ENCODE measurements at regions not wholly inside any gene's neighbourhood (a gene's known extent, or its start where the extent isn't known, plus 50 kb on each side); places are given as distances from the start of the nearest gene placed in this dataset.

- H3K4me1 Mint-ChIP-seq (ENCODE audit: low read depth, unreplicated experiment): peaks cover 14% of the 10 kb centered on the region
- Histone ChIP-seq H3K4me3 (ENCODE audit: low read depth, low read length) (no peak overlapping the region), H3K36me3 (ENCODE audit: control insufficient read depth, insufficient read depth, low read length) (no peaks in the 10 kb centered on the region), H3K9me3 (no peaks in the 10 kb centered on the region), H3K27me3 (replicated peaks; ENCODE audit: control insufficient read depth, insufficient read depth, low read length) (no peaks in the 10 kb centered on the region), H3K4me1 (peaks cover 14% of the 10 kb centered on the region)
- no peaks in the 10 kb centered on the region for H3K36me3 Mint-ChIP-seq (ENCODE audit: insufficient read depth, unreplicated experiment)
- no peak overlapping the region for H3K27ac Mint-ChIP-seq (ENCODE audit: unreplicated experiment)
- H3K4me3 Mint-ChIP-seq (ENCODE audit: unreplicated experiment): no peak overlapping the region
- intact Hi-C loops (cut with micrococcal nuclease; ENCODE audit: unreplicated experiment): no loop called here
- ChIA-PET POLR2A (no interaction called here), CTCF (no interaction called here)
- BruUV-seq (replicated peaks): no TSS peak
- no peak for DNase-seq
- TF ChIP-seq CTCF (IDR thresholded peaks at IDR 0.05; ENCODE audit: insufficient read depth in 1 of 2, low read depth in 1 of 2, low read length in 1 of 2, severe bottlenecking in 1 of 2, unreplicated experiment in 1 of 2): no peak
- H3K27me3 Mint-ChIP-seq (ENCODE audit: insufficient read depth, unreplicated experiment): no peaks in the 10 kb centered on the region
- no peaks in the 10 kb centered on the region for H3K9me3 Mint-ChIP-seq (ENCODE audit: unreplicated experiment)
Measured at GRCh38 chr6:139549561-139550070, 175.2 kb upstream of the CITED2 start.

- POLR2A ChIA-PET: interaction anchor here (0.6 kb wide), 1 partner anchor 403 kb away, joined by 3 read pairs; no protein-coding TSS in a partner anchor
- H3K27me3 Mint-ChIP-seq (ENCODE audit: insufficient read depth, unreplicated experiment): no peaks in the 10 kb centered on the region
- H3K36me3 Mint-ChIP-seq (ENCODE audit: insufficient read depth, unreplicated experiment): no peaks in the 10 kb centered on the region
- intact Hi-C loops (cut with micrococcal nuclease; ENCODE audit: unreplicated experiment): no loop called here
- no peak for DNase-seq
- CTCF ChIA-PET: no interaction called here
- H3K27me3 ChIP-seq (replicated peaks; ENCODE audit: control insufficient read depth, insufficient read depth, low read length): no peaks in the 10 kb centered on the region
- H3K9me3 ChIP-seq: no peaks in the 10 kb centered on the region
- no peak for TF ChIP-seq CTCF (IDR thresholded peaks at IDR 0.05; ENCODE audit: insufficient read depth in 1 of 2, low read depth in 1 of 2, low read length in 1 of 2, severe bottlenecking in 1 of 2, unreplicated experiment in 1 of 2)
- H3K4me1 ChIP-seq: peaks cover 14% of the 10 kb centered on the region
- no TSS peak for BruUV-seq (replicated peaks)
- H3K9me3 Mint-ChIP-seq (ENCODE audit: unreplicated experiment): no peaks in the 10 kb centered on the region
- no peak overlapping the region for H3K27ac Mint-ChIP-seq (ENCODE audit: unreplicated experiment)
- H3K36me3 ChIP-seq (ENCODE audit: control insufficient read depth, insufficient read depth, low read length): no peaks in the 10 kb centered on the region
- H3K4me1 Mint-ChIP-seq (ENCODE audit: low read depth, unreplicated experiment): peaks cover 14% of the 10 kb centered on the region
- H3K4me3 ChIP-seq (ENCODE audit: low read depth, low read length): no peak overlapping the region
- no peak overlapping the region for H3K4me3 Mint-ChIP-seq (ENCODE audit: unreplicated experiment)
Measured at GRCh38 chr6:139547804-139548203, 173.4 kb upstream of the CITED2 start.

- H3K9me3 Mint-ChIP-seq (ENCODE audit: unreplicated experiment): no peaks in the 10 kb centered on the region
- no peaks in the 10 kb centered on the region for H3K36me3 Mint-ChIP-seq (ENCODE audit: insufficient read depth, unreplicated experiment)
- Histone ChIP-seq H3K36me3 (ENCODE audit: control insufficient read depth, insufficient read depth, low read length) (no peaks in the 10 kb centered on the region), H3K4me1 (peaks cover 14% of the 10 kb centered on the region), H3K4me3 (ENCODE audit: low read depth, low read length) (no peak overlapping the region), H3K9me3 (no peaks in the 10 kb centered on the region), H3K27me3 (replicated peaks; ENCODE audit: control insufficient read depth, insufficient read depth, low read length) (no peaks in the 10 kb centered on the region)
- CTCF ChIA-PET: no interaction called here
- BruUV-seq (replicated peaks): no TSS peak
- no peak overlapping the region for H3K27ac Mint-ChIP-seq (ENCODE audit: unreplicated experiment)
- H3K27me3 Mint-ChIP-seq (ENCODE audit: insufficient read depth, unreplicated experiment): no peaks in the 10 kb centered on the region
- TF ChIP-seq CTCF (IDR thresholded peaks at IDR 0.05; ENCODE audit: insufficient read depth in 1 of 2, low read depth in 1 of 2, low read length in 1 of 2, severe bottlenecking in 1 of 2, unreplicated experiment in 1 of 2): no peak
- no peak overlapping the region for H3K4me3 Mint-ChIP-seq (ENCODE audit: unreplicated experiment)
- peaks cover 14% of the 10 kb centered on the region for H3K4me1 Mint-ChIP-seq (ENCODE audit: low read depth, unreplicated experiment)
- DNase-seq: no peak
- POLR2A ChIA-PET: interaction anchor here (0.6 kb wide), 1 partner anchor 403 kb away, joined by 3 read pairs; no protein-coding TSS in a partner anchor
- intact Hi-C loops (cut with micrococcal nuclease; ENCODE audit: unreplicated experiment): no loop called here
Measured at GRCh38 chr6:139547122-139547776, 172.8 kb upstream of the CITED2 start.
